ENCODE measurements at regions not wholly inside any gene's neighbourhood (a gene's known extent, or its start where the extent isn't known, plus 50 kb on each side); places are given as distances from the start of the nearest gene placed in this dataset.
"Not testable (repeated sequence)": the region's sequence is repeated elsewhere in the genome, so short reads cannot be mapped to it uniquely, and the experiment has no call there.

- Mint-ChIP-seq H3K27ac (no peak overlapping the region), H3K4me1 (no peaks in the 10 kb centered on the region), H3K4me3 (no peak overlapping the region), H3K27me3 (no peaks in the 10 kb centered on the region), H3K9me3 (no peaks in the 10 kb centered on the region)
- DNase-seq (no peak), ATAC-seq (no peak)
Observed at GRCh38 chr21:28074676-28075075, 918.0 kb downstream of the LTN1 start.

GRCh38 chr21:28072601-28073000, 920.1 kb downstream of the LTN1 start:
- Mint-ChIP-seq H3K27ac (no peak overlapping the region), H3K27me3 (no peaks in the 10 kb centered on the region), H3K9me3 (no peaks in the 10 kb centered on the region), H3K4me1 (no peaks in the 10 kb centered on the region), H3K4me3 (no peak overlapping the region)
- no peak for ATAC-seq
- no peak for DNase-seq

- DNase-seq: no peak
- Mint-ChIP-seq H3K27ac (no peak overlapping the region), H3K4me1 (no peaks in the 10 kb centered on the region), H3K9me3 (no peaks in the 10 kb centered on the region), H3K27me3 (no peaks in the 10 kb centered on the region), H3K4me3 (no peak overlapping the region)
- ATAC-seq: no peak
Observed at GRCh38 chr21:28069450-28069923, 923.2 kb downstream of the LTN1 start.

- Mint-ChIP-seq H3K4me3 (no peak overlapping the region), H3K27me3 (no peaks in the 10 kb centered on the region), H3K27ac (no peak overlapping the region), H3K4me1 (no peaks in the 10 kb centered on the region), H3K9me3 (no peaks in the 10 kb centered on the region)
- DNase-seq (no peak), ATAC-seq (no peak)
Observed at GRCh38 chr21:28068455-28069358, 924.0 kb downstream of the LTN1 start.

GRCh38 chr21:28066596-28067387, 925.9 kb downstream of the LTN1 start:
- Mint-ChIP-seq H3K27ac (no peak overlapping the region), H3K4me3 (no peak overlapping the region), H3K27me3 (no peaks in the 10 kb centered on the region), H3K4me1 (no peaks in the 10 kb centered on the region), H3K9me3 (no peaks in the 10 kb centered on the region)
- ATAC-seq: no peak
- DNase-seq: no peak

- H3K27ac Mint-ChIP-seq: no peak overlapping the region
- no peaks in the 10 kb centered on the region for H3K9me3 Mint-ChIP-seq
- H3K4me3 Mint-ChIP-seq: no peak overlapping the region
- H3K4me1 Mint-ChIP-seq: no peaks in the 10 kb centered on the region
- ATAC-seq (no peak), DNase-seq (no peak)
- H3K27me3 Mint-ChIP-seq: no peaks in the 10 kb centered on the region
Observed at GRCh38 chr21:28066076-28066475, 926.6 kb downstream of the LTN1 start.

- H3K4me3 Mint-ChIP-seq: no peak overlapping the region
- no peak overlapping the region for H3K27ac Mint-ChIP-seq
- no peaks in the 10 kb centered on the region for H3K4me1 Mint-ChIP-seq
- DNase-seq (no peak), ATAC-seq (no peak)
- H3K27me3 Mint-ChIP-seq: no peaks in the 10 kb centered on the region
- H3K9me3 Mint-ChIP-seq: peaks cover 0 to 8% of the 10 kb centered on the region in 2 donors
Observed at GRCh38 chr21:28063241-28064216, 929.1 kb downstream of the LTN1 start.

- H3K4me3 Mint-ChIP-seq, H3K27me3 Mint-ChIP-seq, H3K27ac Mint-ChIP-seq, ATAC-seq, DNase-seq, H3K4me1 Mint-ChIP-seq, H3K9me3 Mint-ChIP-seq: not testable (repeated sequence)
Observed at GRCh38 chr21:28052956-28053355, 939.7 kb downstream of the LTN1 start.

- not testable (repeated sequence) for H3K4me3 Mint-ChIP-seq, H3K9me3 Mint-ChIP-seq, DNase-seq, ATAC-seq, H3K27ac Mint-ChIP-seq, H3K4me1 Mint-ChIP-seq, H3K27me3 Mint-ChIP-seq
Observed at GRCh38 chr21:28051649-28052048, 941.0 kb downstream of the LTN1 start.

GRCh38 chr21:28035692-28036091, 957.0 kb downstream of the LTN1 start:
- not testable (repeated sequence) for DNase-seq, H3K4me3 Mint-ChIP-seq, H3K4me1 Mint-ChIP-seq, ATAC-seq, H3K27ac Mint-ChIP-seq, H3K27me3 Mint-ChIP-seq
- peaks cover 7 to 15% of the 10 kb centered on the region in 2 donors for H3K9me3 Mint-ChIP-seq

- not testable (repeated sequence) for DNase-seq, H3K27me3 Mint-ChIP-seq, H3K4me3 Mint-ChIP-seq, H3K27ac Mint-ChIP-seq, ATAC-seq, H3K4me1 Mint-ChIP-seq
- H3K9me3 Mint-ChIP-seq: peaks cover 8 to 17% of the 10 kb centered on the region in 2 donors
Observed at GRCh38 chr21:28034916-28035315, 957.8 kb downstream of the LTN1 start.

- not testable (repeated sequence) for H3K4me3 Mint-ChIP-seq, H3K27me3 Mint-ChIP-seq, H3K4me1 Mint-ChIP-seq, DNase-seq, H3K27ac Mint-ChIP-seq, ATAC-seq
- peaks cover 10 to 17% of the 10 kb centered on the region in 2 donors for H3K9me3 Mint-ChIP-seq
Observed at GRCh38 chr21:28034334-28034733, 958.3 kb downstream of the LTN1 start.

GRCh38 chr21:28032652-28033051, 960.0 kb downstream of the LTN1 start:
- H3K27ac Mint-ChIP-seq, H3K4me3 Mint-ChIP-seq, ATAC-seq, H3K27me3 Mint-ChIP-seq, H3K4me1 Mint-ChIP-seq, DNase-seq: not testable (repeated sequence)
- H3K9me3 Mint-ChIP-seq: peaks cover 13 to 17% of the 10 kb centered on the region in 2 donors

- H3K9me3 Mint-ChIP-seq: peaks cover 13 to 17% of the 10 kb centered on the region in 2 donors
Observed at GRCh38 chr21:28031066-28031465, 961.6 kb downstream of the LTN1 start.

GRCh38 chr21:28025111-28025510, 967.6 kb downstream of the LTN1 start:
- DNase-seq (no peak), ATAC-seq (no peak)
- Mint-ChIP-seq H3K27ac (no peak overlapping the region), H3K4me1 (no peaks in the 10 kb centered on the region), H3K27me3 (no peaks in the 10 kb centered on the region), H3K9me3 (peaks cover 0 to 5% of the 10 kb centered on the region in 2 donors), H3K4me3 (no peak overlapping the region)

More at GRCh38 chr21:28031066-28031465, 961.6 kb downstream of the LTN1 start:
- H3K4me1 Mint-ChIP-seq, H3K27me3 Mint-ChIP-seq, H3K4me3 Mint-ChIP-seq, ATAC-seq, H3K27ac Mint-ChIP-seq, DNase-seq: not testable (repeated sequence)
